ENCODE measurements at regions not wholly inside any gene's neighbourhood (a gene's known extent, or its start where the extent isn't known, plus 50 kb on each side); places are given as distances from the start of the nearest gene placed in this dataset.

DNA sequence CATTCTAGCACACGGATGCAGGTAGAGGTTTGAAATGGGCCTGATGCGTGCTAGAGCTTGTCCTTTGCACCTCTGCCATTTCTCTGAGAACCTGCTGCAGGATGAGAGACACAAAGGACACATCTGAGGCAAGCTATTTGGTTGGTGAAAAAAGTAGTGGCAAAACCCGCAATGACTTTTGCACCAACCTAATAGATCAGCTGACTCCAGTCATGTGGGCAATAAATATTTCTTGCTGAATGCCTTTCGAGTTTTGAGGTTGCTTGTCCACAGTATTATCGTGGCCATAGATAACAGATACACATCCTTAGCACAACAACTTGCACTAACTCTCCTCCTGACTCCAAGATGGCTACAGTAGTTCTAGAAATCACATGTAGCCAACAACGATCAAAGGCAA is 57.8 kb upstream of the ZNF423 start:
- no TSS peak for BruUV-seq (replicated peaks)

DNA sequence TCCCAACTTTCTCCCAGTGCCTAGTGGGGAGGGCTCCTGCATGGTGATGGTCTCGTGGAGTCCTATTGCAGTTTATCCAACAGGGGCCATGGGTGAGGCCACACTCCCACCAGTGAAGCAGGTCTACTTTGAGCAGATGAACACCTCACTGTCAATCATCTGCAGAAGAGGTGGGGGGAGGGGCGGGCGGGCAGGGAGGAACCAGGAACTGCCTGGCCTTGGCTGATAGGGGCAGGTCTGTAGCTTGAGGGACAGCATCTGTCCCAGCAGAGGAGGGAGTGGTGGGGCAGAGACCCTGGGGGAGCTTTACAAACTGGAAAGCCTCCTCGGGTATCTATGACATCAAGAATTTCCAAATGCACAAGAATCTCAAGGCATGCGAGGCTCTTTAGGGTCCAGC is 58.7 kb upstream of the ZNF423 start:
- DNase-seq (ENCODE audit: low read depth, low spot score): no peak

More for the DNA sequence above, 57.8 kb upstream of the ZNF423 start:
- Histone ChIP-seq H2AFZ (ENCODE audit: low read depth, low read length, poor library complexity, severe bottlenecking) (no peak overlapping the region), H3K27ac (ENCODE audit: low read depth, low read length) (no peak overlapping the region), H3K36me3 (ENCODE audit: control insufficient read depth in 1 of 2, insufficient read depth in 2 of 2, low read length in 2 of 2) (no peaks in the 10 kb centered on the region), H3K4me1 (ENCODE audit: control insufficient read depth in 1 of 2, insufficient read depth in 2 of 2, low read length in 2 of 2) (no peaks in the 10 kb centered on the region), H3K4me3 (replicated peaks in 1 of 2; ENCODE audit: low read depth in 1 of 2, low read length in 2 of 2) (no peak overlapping the region), H3K9me3 (ENCODE audit: control insufficient read depth in 1 of 2, insufficient read depth in 1 of 2, low read depth in 1 of 2, low read length in 2 of 2) (no peaks in the 10 kb centered on the region), H3K4me2 (ENCODE audit: low read length) (no peak overlapping the region), H3K9me2 (ENCODE audit: insufficient read depth) (no peaks in the 10 kb centered on the region), H3K27me3 (ENCODE audit: insufficient read depth, low read length) (peaks cover 5% of the 10 kb centered on the region; the same call in 1 of the 2 replicates), H3K79me2 (ENCODE audit: insufficient read depth, low read length) (no peaks in the 10 kb centered on the region), H3K9ac (ENCODE audit: low read length) (no peak overlapping the region), H4K20me1 (ENCODE audit: insufficient read depth) (no peaks in the 10 kb centered on the region)
- intact Hi-C loops (cut with micrococcal nuclease): no loop called here
- ChIA-PET RAD21 (ENCODE audit: low non-redundant PET in 1 of 2, low total read pairs in 2 of 2, uncharacterized antibody in 2 of 2, unreplicated experiment in 2 of 2) (no interaction called here), POLR2A (no interaction called here), CTCF (no interaction called here)
- no peak for TF ChIP-seq SRF (IDR thresholded peaks at IDR 0.05; ENCODE audit: low read depth)
- ATAC-seq (no peak), DNase-seq (ENCODE audit: low read depth, low spot score) (no peak)

More for the DNA sequence above, 58.7 kb upstream of the ZNF423 start:
- ChIA-PET CTCF (no interaction called here), POLR2A (interaction anchor here (0.7 kb wide), 1 partner anchor 70 kb away, joined by 3 read pairs; no protein-coding TSS in a partner anchor), RAD21 (ENCODE audit: low non-redundant PET in 1 of 2, low total read pairs in 2 of 2, uncharacterized antibody in 2 of 2, unreplicated experiment in 2 of 2) (no interaction called here)
- Histone ChIP-seq H4K20me1 (ENCODE audit: insufficient read depth) (no peaks in the 10 kb centered on the region), H2AFZ (ENCODE audit: low read depth, low read length, poor library complexity, severe bottlenecking) (no peak overlapping the region), H3K9me2 (ENCODE audit: insufficient read depth) (no peaks in the 10 kb centered on the region), H3K79me2 (ENCODE audit: insufficient read depth, low read length) (no peaks in the 10 kb centered on the region), H3K9ac (ENCODE audit: low read length) (no peak overlapping the region), H3K4me1 (ENCODE audit: control insufficient read depth in 1 of 2, insufficient read depth in 2 of 2, low read length in 2 of 2) (no peaks in the 10 kb centered on the region), H3K27me3 (ENCODE audit: insufficient read depth, low read length) (peaks cover 5% of the 10 kb centered on the region; the same call in 1 of the 2 replicates), H3K27ac (ENCODE audit: low read depth, low read length) (no peak overlapping the region), H3K4me2 (ENCODE audit: low read length) (no peak overlapping the region), H3K4me3 (replicated peaks in 1 of 2; ENCODE audit: low read depth in 1 of 2, low read length in 2 of 2) (no peak overlapping the region), H3K9me3 (ENCODE audit: control insufficient read depth in 1 of 2, insufficient read depth in 1 of 2, low read depth in 1 of 2, low read length in 2 of 2) (no peaks in the 10 kb centered on the region), H3K36me3 (ENCODE audit: control insufficient read depth in 1 of 2, insufficient read depth in 2 of 2, low read length in 2 of 2) (no peaks in the 10 kb centered on the region)
- no TSS peak for BruUV-seq (replicated peaks)
- ATAC-seq: no peak
- intact Hi-C loops (cut with micrococcal nuclease): no loop called here
- TF ChIP-seq ZNF274 (IDR thresholded peaks at IDR 0.05; ENCODE audit: low read depth, low read length) (no peak), SP1 (IDR thresholded peaks at IDR 0.05; ENCODE audit: low read depth) (no peak), ELF1 (IDR thresholded peaks at IDR 0.05; ENCODE audit: borderline replicate concordance, low read depth) (no peak), TCF7L2 (IDR thresholded peaks at IDR 0.05; ENCODE audit: borderline replicate concordance, extremely low read depth, insufficient read depth, insufficient read length) (no peak), YY1 (IDR thresholded peaks at IDR 0.05; ENCODE audit: extremely low read depth, insufficient replicate concordance, low read depth, low read length) (no peak), POLR2A (IDR thresholded peaks at IDR 0.05; ENCODE audit: borderline replicate concordance, extremely low read depth, insufficient read depth, insufficient read length) (no peak), EZH2 (IDR thresholded peaks at IDR 0.05) (no peak)
- TF ChIP-seq, protein P1, sequence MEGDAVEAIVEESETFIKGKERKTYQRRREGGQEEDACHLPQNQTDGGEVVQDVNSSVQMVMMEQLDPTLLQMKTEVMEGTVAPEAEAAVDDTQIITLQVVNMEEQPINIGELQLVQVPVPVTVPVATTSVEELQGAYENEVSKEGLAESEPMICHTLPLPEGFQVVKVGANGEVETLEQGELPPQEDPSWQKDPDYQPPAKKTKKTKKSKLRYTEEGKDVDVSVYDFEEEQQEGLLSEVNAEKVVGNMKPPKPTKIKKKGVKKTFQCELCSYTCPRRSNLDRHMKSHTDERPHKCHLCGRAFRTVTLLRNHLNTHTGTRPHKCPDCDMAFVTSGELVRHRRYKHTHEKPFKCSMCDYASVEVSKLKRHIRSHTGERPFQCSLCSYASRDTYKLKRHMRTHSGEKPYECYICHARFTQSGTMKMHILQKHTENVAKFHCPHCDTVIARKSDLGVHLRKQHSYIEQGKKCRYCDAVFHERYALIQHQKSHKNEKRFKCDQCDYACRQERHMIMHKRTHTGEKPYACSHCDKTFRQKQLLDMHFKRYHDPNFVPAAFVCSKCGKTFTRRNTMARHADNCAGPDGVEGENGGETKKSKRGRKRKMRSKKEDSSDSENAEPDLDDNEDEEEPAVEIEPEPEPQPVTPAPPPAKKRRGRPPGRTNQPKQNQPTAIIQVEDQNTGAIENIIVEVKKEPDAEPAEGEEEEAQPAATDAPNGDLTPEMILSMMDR (IDR thresholded peaks at IDR 0.05 in 2 of 3, conservative IDR thresholded peaks at IDR 0.05 in 1 of 3; ENCODE audit: borderline replicate concordance in 1 of 3, insufficient read depth in 1 of 3, low read depth in 2 of 3, low read length in 2 of 3): no peak

Data from HCT116 (cell line).